HG03378 (cell line): ENCODE measurements at regions not wholly inside any gene's neighbourhood (a gene's known extent, or its start where the extent isn't known, plus 50 kb on each side); places are given as distances from the start of the nearest gene placed in this dataset.
"Not testable (repeated sequence)": the region's sequence is repeated elsewhere in the genome, so short reads cannot be mapped to it uniquely, and the experiment has no call there.

ENCODE experiments used
- ATAC-seq: cut with Tn5 transposase; IDR thresholded peaks from one replicate; pipeline ENCODE4 v1.9.1; 2021; ENCODE audit warnings: mild to moderate bottlenecking, moderate library complexity; ENCODE audit not compliant: unreplicated experiment

- no peak for ATAC-seq
Measured at GRCh38 chr13:73819711-73820110, 314.5 kb downstream of the KLF12 start.

GRCh38 chr13:73816702-73817101 lies 317.5 kb downstream of the KLF12 start:
- ATAC-seq, result no peak

- no peak for ATAC-seq
Measured at GRCh38 chr13:73815796-73816195, 318.4 kb downstream of the KLF12 start.

GRCh38 chr13:73810647-73811046 lies 323.6 kb downstream of the KLF12 start:
- ATAC-seq, result no peak

- ATAC-seq, result no peak
Measured at GRCh38 chr13:73809561-73809960, 324.6 kb downstream of the KLF12 start.

- ATAC-seq, result no peak
Measured at GRCh38 chr13:73808318-73808717, 325.9 kb downstream of the KLF12 start.

GRCh38 chr13:73805326-73805958 lies 328.8 kb downstream of the KLF12 start:
- not testable (repeated sequence) for ATAC-seq

GRCh38 chr13:73803997-73804396 lies 330.2 kb downstream of the KLF12 start:
- no peak for ATAC-seq

- ATAC-seq, result no peak
Measured at GRCh38 chr13:73800011-73800410, 334.2 kb downstream of the KLF12 start.

GRCh38 chr13:73794755-73795154 lies 339.4 kb downstream of the KLF12 start:
- no peak for ATAC-seq

GRCh38 chr13:73793361-73793760 lies 340.8 kb downstream of the KLF12 start:
- no peak for ATAC-seq

GRCh38 chr13:73792796-73793195 lies 341.4 kb downstream of the KLF12 start:
- no peak for ATAC-seq

- ATAC-seq, result no peak
Measured at GRCh38 chr13:73782450-73783449, 351.5 kb downstream of the KLF12 start.

- ATAC-seq, result no peak
Measured at GRCh38 chr13:73781384-73781783, 352.8 kb downstream of the KLF12 start.

GRCh38 chr13:73779881-73780280 lies 354.3 kb downstream of the KLF12 start:
- no peak for ATAC-seq

GRCh38 chr13:73778242-73778864 lies 355.9 kb downstream of the KLF12 start:
- ATAC-seq, result no peak

- no peak for ATAC-seq
Measured at GRCh38 chr13:73777134-73777533, 357.1 kb downstream of the KLF12 start.

- ATAC-seq, result no peak
Measured at GRCh38 chr13:73776151-73776785, 357.9 kb downstream of the KLF12 start.

- ATAC-seq, result no peak
Measured at GRCh38 chr13:73773168-73773549, 361.0 kb downstream of the KLF12 start.

- ATAC-seq, result no peak
Measured at GRCh38 chr13:73772449-73773167, 361.6 kb downstream of the KLF12 start.
